Stomach (tissue), 4 donors: ENCODE measurements at regions not wholly inside any gene's neighbourhood (a gene's known extent, or its start where the extent isn't known, plus 50 kb on each side); places are given as distances from the start of the nearest gene placed in this dataset.

Experiments
- POLR2A ChIP-seq, 4 donors: fragments of 450-650 bp; IDR thresholded peaks; one replicate each; pipeline ENCODE4 v1.6.1; 2016; ENCODE audit warnings: antibody characterized with exemption in 4 of 4, control low read depth in 2 of 4, mild to moderate bottlenecking in 1 of 4, moderate library complexity in 1 of 4
- TF ChIP-seq, protein P1 (sequence below), 7 experiments: fragments of 450-650 bp in 4 of 7; fragments of 200-600 bp in 3 of 7; sonication (generic) in 3 of 7; IDR thresholded peaks; one replicate each; pipeline ENCODE4 v1.5.1; 2016 to 2019; ENCODE audit warnings: antibody characterized with exemption in 7 of 7, control low read depth in 2 of 7, mild to moderate bottlenecking in 1 of 7

- TF ChIP-seq POLR2A (IDR thresholded peaks at IDR 0.05) = no peak
- TF ChIP-seq, protein P1, sequence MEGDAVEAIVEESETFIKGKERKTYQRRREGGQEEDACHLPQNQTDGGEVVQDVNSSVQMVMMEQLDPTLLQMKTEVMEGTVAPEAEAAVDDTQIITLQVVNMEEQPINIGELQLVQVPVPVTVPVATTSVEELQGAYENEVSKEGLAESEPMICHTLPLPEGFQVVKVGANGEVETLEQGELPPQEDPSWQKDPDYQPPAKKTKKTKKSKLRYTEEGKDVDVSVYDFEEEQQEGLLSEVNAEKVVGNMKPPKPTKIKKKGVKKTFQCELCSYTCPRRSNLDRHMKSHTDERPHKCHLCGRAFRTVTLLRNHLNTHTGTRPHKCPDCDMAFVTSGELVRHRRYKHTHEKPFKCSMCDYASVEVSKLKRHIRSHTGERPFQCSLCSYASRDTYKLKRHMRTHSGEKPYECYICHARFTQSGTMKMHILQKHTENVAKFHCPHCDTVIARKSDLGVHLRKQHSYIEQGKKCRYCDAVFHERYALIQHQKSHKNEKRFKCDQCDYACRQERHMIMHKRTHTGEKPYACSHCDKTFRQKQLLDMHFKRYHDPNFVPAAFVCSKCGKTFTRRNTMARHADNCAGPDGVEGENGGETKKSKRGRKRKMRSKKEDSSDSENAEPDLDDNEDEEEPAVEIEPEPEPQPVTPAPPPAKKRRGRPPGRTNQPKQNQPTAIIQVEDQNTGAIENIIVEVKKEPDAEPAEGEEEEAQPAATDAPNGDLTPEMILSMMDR (IDR thresholded peaks at IDR 0.05) = no peak
Measured at GRCh38 chr4:127268367-127268766, 364.4 kb upstream of the INTU start.
